Brain microvascular endothelial cell (primary cell): ENCODE measurements at regions not wholly inside any gene's neighbourhood (a gene's known extent, or its start where the extent isn't known, plus 50 kb on each side); places are given as distances from the start of the nearest gene placed in this dataset.

Source experiments
- DNase-seq: peaks from one replicate; pipeline ENCODE4 v3.0.0-alpha.2; 2020
- H3K27ac ChIP-seq: fragments of 250-450 bp; sonication (Bioruptor Pico); 2 replicates; pipeline ENCODE4 v1.5.1; 2020; ENCODE audit warnings: mild to moderate bottlenecking, moderate library complexity
- H3K27me3 ChIP-seq: fragments of 250-450 bp; sonication (Bioruptor Pico); replicated peaks from 2 replicates; pipeline ENCODE4 v1.5.1; 2020; ENCODE audit warnings: mild to moderate bottlenecking
- H3K36me3 ChIP-seq: fragments of 250-450 bp; sonication (Bioruptor Pico); replicated peaks from 2 replicates; pipeline ENCODE4 v1.5.1; 2020; ENCODE audit warnings: mild to moderate bottlenecking
- H3K4me3 ChIP-seq: 2 replicates; pipeline ENCODE4 v1.5.1; 2011; ENCODE audit warnings: low read depth, mild to moderate bottlenecking, control low read depth, low read length, moderate library complexity
- in situ Hi-C: cut with HindIII; loops from 2 replicates; pipeline ENCODE4 v1.10.0; 2017; ENCODE audit warnings: low sequenced_read_pairs, low pct_ligation_motif_present
- TF ChIP-seq, protein P1 (sequence below): IDR thresholded peaks from 2 replicates; pipeline ENCODE4 v1.5.1; 2011; ENCODE audit warnings: low read depth, mild to moderate bottlenecking, moderate library complexity, low read length, control low read depth, inconsistent platforms; ENCODE audit errors: missing control alignments

DNA sequence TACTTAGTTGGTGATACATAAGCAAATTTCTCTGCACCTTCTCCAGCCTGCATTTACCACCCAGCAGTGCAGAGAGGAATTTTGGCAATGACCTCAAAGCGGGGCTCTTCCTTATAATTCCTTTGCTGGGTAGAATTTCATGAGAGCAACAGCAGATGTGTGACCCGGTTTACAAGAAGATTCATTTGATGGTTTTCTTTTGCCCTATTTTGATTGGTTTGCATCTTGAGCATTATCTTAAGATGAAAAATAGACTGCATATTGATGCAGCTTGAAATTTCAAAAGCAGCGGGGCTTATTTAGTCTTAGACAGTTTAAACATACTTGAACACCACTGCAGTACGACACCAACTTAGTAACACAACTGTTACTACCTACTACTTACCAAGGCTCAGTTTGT lies 378.9 kb downstream of the TTLL7 start:
- Histone ChIP-seq H3K36me3 (no peaks in the 10 kb centered on the region), H3K4me3 (no peak overlapping the region), H3K27me3 (no peaks in the 10 kb centered on the region), H3K27ac (no peak overlapping the region)
- TF ChIP-seq, protein P1, sequence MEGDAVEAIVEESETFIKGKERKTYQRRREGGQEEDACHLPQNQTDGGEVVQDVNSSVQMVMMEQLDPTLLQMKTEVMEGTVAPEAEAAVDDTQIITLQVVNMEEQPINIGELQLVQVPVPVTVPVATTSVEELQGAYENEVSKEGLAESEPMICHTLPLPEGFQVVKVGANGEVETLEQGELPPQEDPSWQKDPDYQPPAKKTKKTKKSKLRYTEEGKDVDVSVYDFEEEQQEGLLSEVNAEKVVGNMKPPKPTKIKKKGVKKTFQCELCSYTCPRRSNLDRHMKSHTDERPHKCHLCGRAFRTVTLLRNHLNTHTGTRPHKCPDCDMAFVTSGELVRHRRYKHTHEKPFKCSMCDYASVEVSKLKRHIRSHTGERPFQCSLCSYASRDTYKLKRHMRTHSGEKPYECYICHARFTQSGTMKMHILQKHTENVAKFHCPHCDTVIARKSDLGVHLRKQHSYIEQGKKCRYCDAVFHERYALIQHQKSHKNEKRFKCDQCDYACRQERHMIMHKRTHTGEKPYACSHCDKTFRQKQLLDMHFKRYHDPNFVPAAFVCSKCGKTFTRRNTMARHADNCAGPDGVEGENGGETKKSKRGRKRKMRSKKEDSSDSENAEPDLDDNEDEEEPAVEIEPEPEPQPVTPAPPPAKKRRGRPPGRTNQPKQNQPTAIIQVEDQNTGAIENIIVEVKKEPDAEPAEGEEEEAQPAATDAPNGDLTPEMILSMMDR, result no peak
- in situ Hi-C loops, result no loop called here
- no peak for DNase-seq

DNA sequence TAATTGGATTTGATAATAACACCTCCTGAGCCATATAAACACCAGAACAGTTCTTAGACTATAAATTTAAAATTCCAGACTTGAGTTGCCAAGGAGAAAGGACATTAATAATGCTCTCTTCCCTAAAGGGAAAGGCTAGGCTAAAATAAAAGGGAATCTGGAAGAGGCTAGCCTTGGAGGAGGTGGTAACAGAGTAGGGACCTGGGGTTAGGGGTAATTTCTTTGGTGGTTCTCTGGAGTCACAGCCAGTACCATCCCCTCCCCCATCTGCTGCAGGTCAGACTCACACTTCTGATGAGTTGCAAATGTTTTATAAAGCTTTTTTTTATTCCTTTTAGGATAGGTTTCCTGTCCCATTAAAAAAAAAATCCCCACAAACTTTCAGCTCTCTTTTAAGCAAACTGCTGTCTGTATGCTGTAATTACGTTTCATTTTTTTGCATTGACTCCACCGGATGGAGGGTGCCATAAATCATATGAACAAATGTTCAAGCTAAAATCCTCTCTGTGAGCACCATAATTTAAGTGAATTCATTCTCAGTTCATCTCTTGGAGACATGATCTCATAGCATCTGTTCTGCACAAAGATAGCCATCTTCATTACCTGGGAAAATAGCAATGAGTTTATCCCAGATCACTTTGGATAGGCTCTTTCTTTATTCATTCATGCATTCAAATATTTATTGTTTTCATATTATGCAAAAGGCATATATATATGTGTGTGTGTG lies 379.6 kb downstream of the TTLL7 start:
- in situ Hi-C loops, result no loop called here
- H3K4me3 ChIP-seq, result no peak overlapping the region
- TF ChIP-seq, protein P1, result no peak
- H3K27ac ChIP-seq, result no peak overlapping the region
- DNase-seq, result no peak
- H3K27me3 ChIP-seq, result no peaks in the 10 kb centered on the region
- no peaks in the 10 kb centered on the region for H3K36me3 ChIP-seq

DNA sequence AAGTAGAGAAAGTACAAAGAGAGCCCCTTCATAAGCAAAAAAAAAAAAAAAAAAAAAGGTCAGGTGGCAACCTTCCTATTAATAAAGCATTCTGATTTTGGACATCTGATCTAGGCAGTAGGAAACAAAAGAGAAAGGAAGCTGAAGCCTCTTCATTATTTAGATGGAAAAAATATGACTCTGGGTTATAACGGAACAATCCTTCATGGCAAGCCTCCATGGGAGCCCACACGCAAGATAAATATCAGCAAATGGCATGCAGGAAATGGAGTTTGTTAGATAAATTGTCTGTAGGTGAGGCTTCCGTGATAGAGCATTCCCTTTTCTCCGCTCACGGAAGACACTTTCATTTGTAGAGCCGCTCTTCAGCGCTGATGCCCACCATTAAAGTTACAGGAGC lies 381.0 kb downstream of the TTLL7 start:
- Histone ChIP-seq H3K27me3 (no peaks in the 10 kb centered on the region), H3K36me3 (no peaks in the 10 kb centered on the region), H3K27ac (no peak overlapping the region), H3K4me3 (no peak overlapping the region)
- in situ Hi-C loops, result no loop called here
- TF ChIP-seq, protein P1, result no peak
- DNase-seq, result no peak

DNA sequence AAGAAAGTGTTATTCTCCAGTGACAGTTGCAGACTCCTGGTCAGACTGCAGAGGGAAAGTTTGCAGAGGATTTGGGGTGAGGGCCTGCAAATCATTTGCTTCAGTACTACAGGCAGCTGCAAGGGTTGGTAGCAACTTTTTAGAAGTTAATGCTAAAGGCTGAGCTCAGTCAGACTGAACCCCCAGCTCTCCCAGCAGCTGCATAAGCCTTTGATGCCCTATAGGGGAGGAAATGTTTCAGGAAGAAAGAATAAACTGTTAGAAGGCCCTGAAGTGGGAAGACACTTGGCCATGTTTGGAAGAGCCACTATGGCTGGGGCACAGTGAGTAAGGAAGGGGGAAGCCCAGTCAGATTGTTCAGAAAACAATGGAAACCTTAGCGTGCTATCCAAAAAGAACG lies 383.6 kb downstream of the TTLL7 start:
- no peak overlapping the region for H3K27ac ChIP-seq
- H3K4me3 ChIP-seq, result no peak overlapping the region
- no peak for DNase-seq
- TF ChIP-seq, protein P1, result no peak
- in situ Hi-C loops, result no loop called here
- no peaks in the 10 kb centered on the region for H3K36me3 ChIP-seq
- no peaks in the 10 kb centered on the region for H3K27me3 ChIP-seq

DNA sequence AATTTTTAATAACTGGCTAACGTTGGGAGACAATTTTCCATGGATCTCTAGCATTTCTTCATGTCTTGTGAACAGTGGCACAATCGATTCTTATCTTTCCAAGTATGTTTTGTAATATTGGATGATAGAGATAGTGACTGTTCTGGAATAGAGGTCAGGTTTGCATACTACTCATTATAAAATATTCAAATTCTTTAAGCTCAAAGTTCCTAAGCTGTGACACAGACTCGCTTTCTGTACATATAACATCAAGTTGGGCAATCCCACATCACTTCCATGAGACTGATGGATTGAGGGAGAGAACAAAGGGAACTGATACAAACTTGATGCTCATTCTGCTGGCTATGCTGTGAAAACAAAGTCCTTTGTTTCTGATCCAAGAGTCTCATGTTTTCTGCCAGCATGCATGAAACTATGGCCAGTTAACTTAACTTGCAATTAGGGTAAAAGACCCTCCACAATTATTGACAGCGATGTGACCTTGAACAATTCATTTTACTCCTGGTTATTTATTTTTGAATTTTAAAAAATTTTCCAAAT lies 392.4 kb downstream of the TTLL7 start:
- H3K27me3 ChIP-seq, result no peaks in the 10 kb centered on the region
- no peak overlapping the region for H3K27ac ChIP-seq
- H3K36me3 ChIP-seq, result no peaks in the 10 kb centered on the region
- in situ Hi-C loops, result no loop called here
- no peak for DNase-seq
- TF ChIP-seq, protein P1, result no peak
- H3K4me3 ChIP-seq, result no peak overlapping the region

DNA sequence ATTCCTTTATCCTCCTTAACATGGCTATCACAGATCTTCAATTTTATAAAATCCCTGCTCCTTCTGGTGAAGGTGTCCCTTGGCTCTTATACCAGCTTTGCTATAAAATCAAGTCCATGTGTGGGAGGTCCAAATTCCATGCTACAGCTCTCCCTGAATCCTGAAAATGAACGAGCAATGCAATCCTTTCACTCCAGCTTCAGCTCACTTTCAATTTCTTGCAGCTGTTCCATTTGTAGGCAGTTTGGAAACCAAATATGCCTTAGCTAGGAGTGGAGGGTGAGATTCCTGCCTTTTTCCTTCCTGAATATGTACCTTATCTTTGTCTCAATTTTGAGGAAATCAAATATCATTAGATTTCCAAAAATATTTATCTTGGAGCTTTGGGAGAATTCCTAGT lies 402.6 kb downstream of the TTLL7 start:
- H3K27ac ChIP-seq, result no peak overlapping the region
- H3K27me3 ChIP-seq, result no peaks in the 10 kb centered on the region
- no peaks in the 10 kb centered on the region for H3K36me3 ChIP-seq
- no peak overlapping the region for H3K4me3 ChIP-seq
- in situ Hi-C loops, result no loop called here
- DNase-seq, result no peak
- TF ChIP-seq, protein P1, result no peak
